ENCODE measurements at regions not wholly inside any gene's neighbourhood (a gene's known extent, or its start where the extent isn't known, plus 50 kb on each side); places are given as distances from the start of the nearest gene placed in this dataset.
"Not testable (repeated sequence)": the region's sequence is repeated elsewhere in the genome, so short reads cannot be mapped to it uniquely, and the experiment has no call there.

DNA sequence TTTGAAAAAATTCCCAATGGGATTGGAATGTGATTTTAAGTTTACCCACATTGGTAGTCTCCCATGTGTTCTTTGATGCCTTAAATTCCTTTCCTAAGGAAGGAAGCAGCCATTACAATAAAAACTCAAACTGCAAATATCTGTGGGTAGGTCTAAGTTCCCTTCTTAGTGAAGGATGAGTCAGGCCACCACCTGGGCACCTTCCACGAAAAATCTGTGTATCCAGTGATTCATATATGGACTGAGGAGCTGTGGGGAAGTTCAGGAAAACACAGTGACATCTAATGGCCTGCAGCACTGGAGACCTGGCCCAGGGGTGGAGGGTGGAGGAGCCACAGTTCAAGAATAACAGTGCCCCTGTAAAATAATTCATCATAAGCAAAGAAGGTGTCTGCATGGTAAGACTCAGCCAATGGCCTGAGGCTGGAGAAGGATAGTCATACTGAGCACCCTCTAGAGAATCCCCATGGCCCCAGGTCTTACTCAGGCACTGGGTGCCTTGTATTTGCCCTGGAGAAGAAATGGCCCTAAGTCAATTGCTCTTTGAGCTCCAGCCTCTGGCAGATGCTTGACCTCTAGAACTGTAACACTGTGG lies 248.6 kb downstream of the SP3 start:
- Histone ChIP-seq H3K36me3 (ENCODE audit: control insufficient read depth, insufficient read depth, low read length) (no peaks in the 10 kb centered on the region), H3K27me3 (replicated peaks; ENCODE audit: control insufficient read depth, insufficient read depth, low read length) (no peaks in the 10 kb centered on the region; the same call in 1 of the 2 replicates), H3K4me3 (replicated peaks; ENCODE audit: low read depth, low read length) (no peak overlapping the region)
- no peak for DNase-seq (ENCODE audit: extremely low read depth, insufficient read length)
- TF ChIP-seq CTCF (IDR thresholded peaks at IDR 0.05; ENCODE audit: insufficient read depth, low read length, poor library complexity, severe bottlenecking): no peak

DNA sequence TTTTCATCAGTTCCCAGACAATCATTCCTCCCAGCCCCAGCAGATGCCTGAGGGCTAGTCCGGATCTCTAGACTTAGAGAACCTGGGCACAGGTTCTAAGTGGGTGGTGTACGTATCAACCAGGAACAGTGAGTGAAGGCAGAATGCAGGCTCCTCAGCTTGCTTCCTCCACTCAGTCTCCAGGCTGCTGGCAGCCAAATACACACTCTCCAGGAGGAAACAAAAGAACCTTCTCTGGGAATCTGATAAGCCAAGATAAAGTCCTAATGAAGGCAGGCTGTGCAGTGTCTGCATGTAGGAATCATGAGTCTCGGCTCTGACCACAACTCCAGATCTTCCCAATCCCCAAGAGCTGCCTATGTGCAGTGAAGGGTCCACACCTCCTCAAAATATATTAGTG lies 245.7 kb downstream of the SP3 start:
- Histone ChIP-seq H3K4me3 (replicated peaks; ENCODE audit: low read depth, low read length) (no peak overlapping the region), H3K27me3 (replicated peaks; ENCODE audit: control insufficient read depth, insufficient read depth, low read length) (no peaks in the 10 kb centered on the region; the same call in 1 of the 2 replicates), H3K36me3 (ENCODE audit: control insufficient read depth, insufficient read depth, low read length) (no peaks in the 10 kb centered on the region)
- TF ChIP-seq CTCF (IDR thresholded peaks at IDR 0.05; ENCODE audit: insufficient read depth, low read length, poor library complexity, severe bottlenecking): no peak
- DNase-seq (ENCODE audit: extremely low read depth, insufficient read length): no peak

DNA sequence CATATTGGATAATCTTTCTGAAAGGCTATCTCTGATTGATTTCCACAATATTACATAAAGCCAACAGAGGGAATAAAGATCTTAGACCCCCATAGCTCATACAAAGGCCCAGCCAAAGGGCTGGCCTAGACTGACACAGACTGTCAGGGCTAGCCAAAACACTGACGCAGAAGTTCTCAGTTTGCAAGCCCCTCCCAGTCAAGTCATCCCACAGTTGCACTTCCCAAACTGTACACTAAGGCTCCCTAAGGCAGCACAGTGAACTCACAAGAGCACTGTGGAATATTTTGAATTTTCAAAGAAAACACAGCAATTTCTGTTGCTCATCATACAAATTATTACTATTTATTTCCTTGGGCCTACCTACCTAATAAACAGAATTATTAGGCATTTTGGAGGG lies 244.9 kb downstream of the SP3 start:
- H3K4me3 ChIP-seq (replicated peaks; ENCODE audit: low read depth, low read length): no peak overlapping the region
- H3K27me3 ChIP-seq (replicated peaks; ENCODE audit: control insufficient read depth, insufficient read depth, low read length): no peaks in the 10 kb centered on the region; the same call in 1 of the 2 replicates
- H3K36me3 ChIP-seq (ENCODE audit: control insufficient read depth, insufficient read depth, low read length): no peaks in the 10 kb centered on the region
- TF ChIP-seq CTCF (IDR thresholded peaks at IDR 0.05; ENCODE audit: insufficient read depth, low read length, poor library complexity, severe bottlenecking): no peak
- no peak for DNase-seq (ENCODE audit: extremely low read depth, insufficient read length)

DNA sequence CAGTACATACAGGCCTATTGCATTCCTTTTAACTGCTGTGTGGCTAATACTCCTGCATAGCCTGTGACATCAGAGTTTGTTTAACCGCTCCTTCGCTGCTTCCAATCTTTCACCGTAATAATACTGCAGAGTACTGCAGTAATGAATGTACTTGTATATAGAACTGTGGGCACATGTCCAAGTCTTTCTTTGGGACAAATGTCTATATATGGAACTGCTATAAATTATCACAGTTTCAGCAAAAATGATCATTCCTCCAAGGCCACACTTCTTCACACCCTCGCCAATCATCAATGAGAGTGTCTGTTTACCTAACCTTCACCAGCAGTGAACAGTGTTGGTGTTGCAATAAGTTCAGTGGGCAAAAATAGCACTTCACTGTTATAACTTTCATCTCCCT lies 230.4 kb downstream of the SP3 start:
- TF ChIP-seq CTCF (IDR thresholded peaks at IDR 0.05; ENCODE audit: insufficient read depth, low read length, poor library complexity, severe bottlenecking): no peak
- no peak for DNase-seq (ENCODE audit: extremely low read depth, insufficient read length)
- H3K27me3 ChIP-seq (replicated peaks; ENCODE audit: control insufficient read depth, insufficient read depth, low read length): no peaks in the 10 kb centered on the region
- no peaks in the 10 kb centered on the region for H3K36me3 ChIP-seq (ENCODE audit: control insufficient read depth, insufficient read depth, low read length)
- H3K4me3 ChIP-seq (replicated peaks; ENCODE audit: low read depth, low read length): no peak overlapping the region

DNA sequence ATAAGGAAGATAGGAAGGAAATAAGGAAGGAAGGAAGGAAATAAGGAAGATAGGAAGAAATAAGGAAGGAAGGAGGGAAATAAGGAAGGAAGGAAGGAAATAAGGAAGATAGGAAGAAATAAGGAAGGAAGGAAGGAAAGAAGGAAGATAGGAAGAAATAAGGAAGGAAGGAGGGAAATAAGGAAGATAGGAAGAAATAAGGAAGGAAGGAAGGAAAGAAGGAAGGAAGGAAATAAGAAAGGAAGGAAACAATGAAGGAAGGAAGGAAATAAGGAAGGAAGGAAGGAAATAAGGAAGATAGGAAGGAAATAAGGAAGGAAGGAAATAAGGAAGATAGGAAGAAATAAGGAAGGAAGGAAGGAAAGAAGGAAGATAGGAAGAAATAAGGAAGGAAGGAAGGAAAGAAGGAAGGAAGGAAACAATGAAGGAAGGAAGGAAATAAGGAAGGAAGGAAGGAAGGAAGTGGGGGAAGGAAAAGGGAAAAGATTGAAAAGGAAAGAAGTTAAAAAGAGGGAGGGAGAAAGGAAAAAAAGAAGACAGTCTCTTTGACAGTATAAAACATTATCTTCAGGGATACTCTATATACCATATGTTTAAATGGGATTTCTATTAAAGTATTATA lies 227.1 kb downstream of the SP3 start:
- not testable (repeated sequence) for H3K36me3 ChIP-seq (ENCODE audit: control insufficient read depth, insufficient read depth, low read length); H3K27me3 ChIP-seq (replicated peaks; ENCODE audit: control insufficient read depth, insufficient read depth, low read length); DNase-seq (ENCODE audit: extremely low read depth, insufficient read length); H3K4me3 ChIP-seq (replicated peaks; ENCODE audit: low read depth, low read length)

DNA sequence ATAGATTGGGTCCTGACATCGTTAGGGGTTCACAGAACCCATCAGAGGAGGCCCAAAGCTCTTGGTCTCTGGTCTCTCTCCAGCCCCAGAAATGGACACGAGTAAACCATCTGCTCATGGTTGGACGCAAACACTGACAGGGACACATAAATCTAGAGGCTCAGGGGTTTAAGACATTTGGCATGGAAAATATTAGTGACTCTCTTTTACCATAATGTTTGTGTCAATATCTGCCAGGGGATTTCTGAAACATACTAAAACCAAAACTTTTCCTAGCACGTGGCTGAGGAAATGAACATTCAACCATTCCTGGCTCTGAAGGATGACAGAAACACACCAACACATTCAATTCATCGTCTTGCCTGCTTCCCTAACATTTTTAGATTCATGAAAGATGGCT lies 226.2 kb downstream of the SP3 start:
- no peak for TF ChIP-seq CTCF (IDR thresholded peaks at IDR 0.05; ENCODE audit: insufficient read depth, low read length, poor library complexity, severe bottlenecking)
- H3K4me3 ChIP-seq (replicated peaks; ENCODE audit: low read depth, low read length): no peak overlapping the region
- no peaks in the 10 kb centered on the region; the same call in 1 of the 2 replicates for H3K27me3 ChIP-seq (replicated peaks; ENCODE audit: control insufficient read depth, insufficient read depth, low read length)
- DNase-seq (ENCODE audit: extremely low read depth, insufficient read length): no peak
- H3K36me3 ChIP-seq (ENCODE audit: control insufficient read depth, insufficient read depth, low read length): no peaks in the 10 kb centered on the region

Data from GM06990 (cell line).